Left colon (tissue), 2 donors: ENCODE measurements at regions not wholly inside any gene's neighbourhood (a gene's known extent, or its start where the extent isn't known, plus 50 kb on each side); places are given as distances from the start of the nearest gene placed in this dataset.

Experiments
- ATAC-seq: fragments of 200-7000 bp; cut with Tn5 transposase; one replicate; pipeline ENCODE4 v1.9.1; 2020; ENCODE audit warnings: mild to moderate bottlenecking, moderate library complexity
- DNase-seq, 2 donors: peaks; one replicate each; pipeline ENCODE4 v3.0.0-alpha.2; 2020
- intact Hi-C, 2 donors: fragments of 100-400 bp; cut with DNase I in 1 of 2; cut with micrococcal nuclease in 1 of 2; formaldehyde crosslinking; loops; one replicate each; pipeline versions ENCODE4 v1.11.2 to v1.14.0; 2022; cut with DNase I, micrococcal nuclease
- donor health status: DM: no; HTN: no; CAD: no.
- donor health status: DM: yes; HTN: yes; CAD: no.

- DNase-seq (no peak), ATAC-seq (no peak)
- intact Hi-C loops: no loop called here
These were observed 70.2 kb downstream of the RND3 start for GRCh38 chr2:150417278-150417677.

GRCh38 chr2:150415022-150415421 is 72.4 kb downstream of the RND3 start:
- ATAC-seq: no peak
- no peak for DNase-seq
- intact Hi-C loops: no loop called here

- intact Hi-C loops: no loop called here
- ATAC-seq (no peak), DNase-seq (no peak)
These were observed 73.6 kb downstream of the RND3 start for GRCh38 chr2:150413910-150414309.

- ATAC-seq (no peak), DNase-seq (no peak)
- intact Hi-C loops: no loop called here
These were observed 74.1 kb downstream of the RND3 start for GRCh38 chr2:150413366-150413765.

GRCh38 chr2:150410809-150411208 is 76.7 kb downstream of the RND3 start:
- intact Hi-C loops: no loop called here
- ATAC-seq (no peak), DNase-seq (no peak)

- intact Hi-C loops: no loop called here
- ATAC-seq (no peak), DNase-seq (no peak)
These were observed 78.3 kb downstream of the RND3 start for GRCh38 chr2:150409196-150409595.

GRCh38 chr2:150404147-150404546 is 83.3 kb downstream of the RND3 start:
- no peak for DNase-seq
- intact Hi-C loops: no loop called here
- no peak for ATAC-seq

GRCh38 chr2:150403457-150403856 is 84.0 kb downstream of the RND3 start:
- peak; percentile 58 for ATAC-seq
- intact Hi-C loops: no loop called here
- DNase-seq: no peak

GRCh38 chr2:150402953-150403352 is 84.5 kb downstream of the RND3 start:
- DNase-seq: no peak

GRCh38 chr2:150400849-150401248 is 86.6 kb downstream of the RND3 start:
- no peak for ATAC-seq

More at GRCh38 chr2:150402953-150403352, 84.5 kb downstream of the RND3 start:
- intact Hi-C loops: no loop called here
- ATAC-seq: no peak

GRCh38 chr2:150392614-150393013 is 94.9 kb downstream of the RND3 start:
- intact Hi-C loops: no loop called here
- DNase-seq (no peak), ATAC-seq (no peak)

More at GRCh38 chr2:150400849-150401248, 86.6 kb downstream of the RND3 start:
- intact Hi-C loops: no loop called here
- DNase-seq: no peak

GRCh38 chr2:150391779-150392178 is 95.7 kb downstream of the RND3 start:
- DNase-seq (no peak), ATAC-seq (no peak)
- intact Hi-C loops: no loop called here

- no peak for ATAC-seq
- intact Hi-C loops: no loop called here
- no peak for DNase-seq
These were observed 98.0 kb downstream of the RND3 start for GRCh38 chr2:150389447-150389846.

GRCh38 chr2:150388289-150388625 is 99.2 kb downstream of the RND3 start:
- no peak for DNase-seq
- no peak for ATAC-seq
- intact Hi-C loops: no loop called here

GRCh38 chr2:150387586-150388288 is 99.7 kb downstream of the RND3 start:
- DNase-seq (no peak), ATAC-seq (no peak)
- intact Hi-C loops: no loop called here

GRCh38 chr2:150385211-150385610 is 102.3 kb downstream of the RND3 start:
- no peak for DNase-seq
- intact Hi-C loops: no loop called here
- no peak for ATAC-seq

GRCh38 chr2:150383587-150383986 is 103.9 kb downstream of the RND3 start:
- ATAC-seq (no peak), DNase-seq (no peak)
- intact Hi-C loops: no loop called here

- no peak for ATAC-seq
- DNase-seq: no peak
- intact Hi-C loops: no loop called here
These were observed 108.3 kb downstream of the RND3 start for GRCh38 chr2:150379166-150379565.

- DNase-seq (no peak), ATAC-seq (no peak)
- intact Hi-C loops: no loop called here
These were observed 108.8 kb downstream of the RND3 start for GRCh38 chr2:150378686-150379085.

GRCh38 chr2:150376553-150377335 is 110.7 kb downstream of the RND3 start:
- intact Hi-C loops: no loop called here
- no peak for DNase-seq
- ATAC-seq: peak; percentile 40

- ATAC-seq (no peak), DNase-seq (no peak)
- intact Hi-C loops: no loop called here
These were observed 112.1 kb downstream of the RND3 start for GRCh38 chr2:150375333-150375732.
